Upper lobe of left lung (tissue), 4 donors: ENCODE measurements at regions not wholly inside any gene's neighbourhood (a gene's known extent, or its start where the extent isn't known, plus 50 kb on each side); places are given as distances from the start of the nearest gene placed in this dataset.

Source experiments
- EP300 ChIP-seq, 4 donors: sonication (generic); formaldehyde crosslinking; IDR thresholded peaks; one replicate each; pipeline ENCODE4 v1.5.1; 2017; ENCODE audit warnings: antibody characterized with exemption in 4 of 4, control low read depth in 2 of 4
- POLR2A ChIP-seq, 4 donors: fragments of 450-650 bp; IDR thresholded peaks; one replicate each; pipeline ENCODE4 v1.5.1; 2016 to 2017; ENCODE audit warnings: antibody characterized with exemption in 4 of 4, mild to moderate bottlenecking in 2 of 4
- TF ChIP-seq, protein P1 (sequence below), 6 experiments: fragments of 450-650 bp in 4 of 6; fragments of 200-600 bp in 2 of 6; sonication (generic) in 2 of 6; IDR thresholded peaks; one replicate each; pipeline ENCODE4 v1.5.1; 2016 to 2019; ENCODE audit warnings: antibody characterized with exemption in 6 of 6

GRCh38 chr10:20674926-20675325 lies 222.2 kb downstream of the NEBL start:
- TF ChIP-seq, protein P1, sequence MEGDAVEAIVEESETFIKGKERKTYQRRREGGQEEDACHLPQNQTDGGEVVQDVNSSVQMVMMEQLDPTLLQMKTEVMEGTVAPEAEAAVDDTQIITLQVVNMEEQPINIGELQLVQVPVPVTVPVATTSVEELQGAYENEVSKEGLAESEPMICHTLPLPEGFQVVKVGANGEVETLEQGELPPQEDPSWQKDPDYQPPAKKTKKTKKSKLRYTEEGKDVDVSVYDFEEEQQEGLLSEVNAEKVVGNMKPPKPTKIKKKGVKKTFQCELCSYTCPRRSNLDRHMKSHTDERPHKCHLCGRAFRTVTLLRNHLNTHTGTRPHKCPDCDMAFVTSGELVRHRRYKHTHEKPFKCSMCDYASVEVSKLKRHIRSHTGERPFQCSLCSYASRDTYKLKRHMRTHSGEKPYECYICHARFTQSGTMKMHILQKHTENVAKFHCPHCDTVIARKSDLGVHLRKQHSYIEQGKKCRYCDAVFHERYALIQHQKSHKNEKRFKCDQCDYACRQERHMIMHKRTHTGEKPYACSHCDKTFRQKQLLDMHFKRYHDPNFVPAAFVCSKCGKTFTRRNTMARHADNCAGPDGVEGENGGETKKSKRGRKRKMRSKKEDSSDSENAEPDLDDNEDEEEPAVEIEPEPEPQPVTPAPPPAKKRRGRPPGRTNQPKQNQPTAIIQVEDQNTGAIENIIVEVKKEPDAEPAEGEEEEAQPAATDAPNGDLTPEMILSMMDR (IDR thresholded peaks at IDR 0.05): no peak
- TF ChIP-seq EP300 (IDR thresholded peaks at IDR 0.05): no peak
- TF ChIP-seq POLR2A (IDR thresholded peaks at IDR 0.05): no peak
